ENCODE measurements at regions not wholly inside any gene's neighbourhood (a gene's known extent, or its start where the extent isn't known, plus 50 kb on each side); places are given as distances from the start of the nearest gene placed in this dataset.

DNA sequence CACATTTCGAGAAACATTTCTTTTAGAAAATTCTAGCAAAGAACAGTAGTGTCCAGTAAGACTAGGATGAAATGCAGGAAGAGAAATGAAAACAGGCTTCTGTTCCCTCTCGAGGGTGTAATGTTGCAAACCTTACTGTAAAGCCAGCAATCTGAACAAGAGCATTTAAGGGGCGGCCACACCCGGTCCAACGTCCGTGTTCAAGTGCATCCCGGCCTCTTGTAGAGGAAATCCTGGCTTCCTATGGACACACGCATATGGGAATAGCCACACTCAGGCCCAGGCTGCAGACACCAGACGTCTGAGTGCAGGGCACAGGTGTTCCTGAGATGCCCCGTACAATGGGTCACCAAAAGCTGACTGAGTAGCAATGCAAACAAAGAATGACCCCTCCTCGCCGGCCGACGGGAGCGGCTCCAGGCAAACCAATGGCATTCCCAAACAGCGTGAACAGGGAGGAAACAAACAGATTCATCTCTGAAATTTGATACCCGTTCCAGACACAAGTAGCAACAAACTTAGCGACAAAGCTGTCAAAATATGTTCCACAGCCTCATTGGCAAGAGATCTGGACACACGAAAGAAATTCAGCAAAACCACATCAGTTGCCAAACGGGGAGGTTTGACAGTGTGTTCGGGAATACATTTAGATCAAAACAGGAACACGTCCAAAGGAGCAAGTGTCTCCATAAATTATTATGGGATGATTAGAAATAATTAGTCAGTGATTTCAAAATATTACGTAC lies 278.6 kb upstream of the TSHZ3 start:
- no TSS peak for BruUV-seq (replicated peaks)
- DNase-seq = no peak
- Histone ChIP-seq H2BK120ac (ENCODE audit: low read depth, low read length) (no peak overlapping the region), H3K36me3 (ENCODE audit: control insufficient read depth, insufficient read depth, low read length) (no peaks in the 10 kb centered on the region), H4K91ac (ENCODE audit: insufficient read depth, low read depth, low read length) (no peak overlapping the region), H4K8ac (ENCODE audit: low read depth in 2 of 2, low read length in 2 of 2) (no peak overlapping the region), H2AK5ac (ENCODE audit: low read depth, low read length) (no peak overlapping the region), H3K23ac (ENCODE audit: low read depth, low read length) (no peak overlapping the region), H3K79me1 (ENCODE audit: low read depth in 1 of 2, low read length in 2 of 2) (no peaks in the 10 kb centered on the region), H2AFZ (replicated peaks; ENCODE audit: low read length, poor library complexity) (no peak overlapping the region), H3K14ac (replicated peaks; ENCODE audit: low read depth, low read length) (no peak overlapping the region), H2AK9ac (replicated peaks; ENCODE audit: low read depth, low read length, poor library complexity) (no peak overlapping the region), H3K9ac (ENCODE audit: low read depth, low read length) (no peak overlapping the region), H3K4ac (ENCODE audit: low read depth, low read length) (no peak overlapping the region), H2BK20ac (ENCODE audit: low read depth, low read length) (no peak overlapping the region), H3K56ac (ENCODE audit: extremely low read depth, insufficient read depth, low read length) (no peak overlapping the region), H3K4me2 (ENCODE audit: low read depth, low read length) (no peak overlapping the region), H2BK5ac (ENCODE audit: low read depth, low read length, poor library complexity, severe bottlenecking) (no peak overlapping the region), H2BK15ac (ENCODE audit: low read depth, low read length) (no peak overlapping the region), H3K27ac (ENCODE audit: insufficient read depth, low read length) (no peak overlapping the region), H3K9me1 (ENCODE audit: insufficient read depth, low read length) (no peaks in the 10 kb centered on the region), H3K4me1 (ENCODE audit: control insufficient read depth, insufficient read depth, low read length) (no peaks in the 10 kb centered on the region), H3K18ac (ENCODE audit: low read depth, low read length) (no peak overlapping the region), H4K20me1 (ENCODE audit: insufficient read depth, low read length) (no peaks in the 10 kb centered on the region), H3K4me3 (ENCODE audit: insufficient read depth, low read depth, low read length) (no peak overlapping the region), H3K27me3 (ENCODE audit: control insufficient read depth, insufficient read depth, low read length) (no peaks in the 10 kb centered on the region; the same call in 1 of the 2 replicates), H3K9me3 (ENCODE audit: control insufficient read depth, insufficient read depth, low read length) (no peaks in the 10 kb centered on the region), H4K5ac (ENCODE audit: low read depth, low read length) (no peak overlapping the region)
- intact Hi-C loops (cut with micrococcal nuclease) = no loop called here
- TF ChIP-seq RCOR1 (IDR thresholded peaks at IDR 0.05; ENCODE audit: insufficient replicate concordance, low read length) (no peak), CHD1 (IDR thresholded peaks at IDR 0.05; ENCODE audit: low read depth, low read length) (no peak), POLR2A (IDR thresholded peaks at IDR 0.05; ENCODE audit: low read depth, low read length) (no peak), RAD21 (IDR thresholded peaks at IDR 0.05; ENCODE audit: low read length) (no peak), MAFK (IDR thresholded peaks at IDR 0.05; ENCODE audit: low read depth, low read length) (no peak), SMC3 (IDR thresholded peaks at IDR 0.05; ENCODE audit: low read depth, low read length) (no peak), MAZ (IDR thresholded peaks at IDR 0.05; ENCODE audit: borderline replicate concordance, low read depth, low read length) (no peak)
- CTCF ChIA-PET = no interaction called here
- dilution Hi-C loops (cut with HindIII; ENCODE audit: low sequenced_read_pairs, unreplicated experiment) = no loop called here
- in situ Hi-C loops (cut with MboI; ENCODE audit: low sequenced_read_pairs) = no loop called here
- no peak for ATAC-seq (ENCODE audit: low read depth)
- POLR2A ChIA-PET (ENCODE audit: unreplicated experiment) = no interaction called here
- 69% methylated on average over 10 of the region's 23 CpGs; no CpG with 5 or more reads in 1 of the 2 experiments for WGBS, 2 experiments (ENCODE audit: extremely low coverage in 2 of 2, insufficient read length in 1 of 2)

Measured in IMR-90 (cell line).